Stimulated activated CD4-positive, alpha-beta T cell treated with anti-CD3 and anti-CD28 coated beads, Interleukin-4, amount 100 ng/mL, for 1 hour (primary cell): ENCODE measurements at regions not wholly inside any gene's neighbourhood (a gene's known extent, or its start where the extent isn't known, plus 50 kb on each side); places are given as distances from the start of the nearest gene placed in this dataset.
A peak's percentile ranks its signal among the peaks of the same experiment; 100 is the strongest.

Source experiments
- DNase-seq: peaks from one replicate; pipeline ENCODE4 v3.0.0-alpha.2; 2020

GRCh38 chr14:97618917-97619690 lies 821.9 kb downstream of the VRK1 start:
- DNase-seq, result no peak

GRCh38 chr14:97620066-97620465 lies 822.9 kb downstream of the VRK1 start:
- no peak for DNase-seq

GRCh38 chr14:97624985-97625384 lies 827.8 kb downstream of the VRK1 start:
- DNase-seq, result no peak

GRCh38 chr14:97625477-97625876 lies 828.3 kb downstream of the VRK1 start:
- DNase-seq, result no peak

- DNase-seq, result no peak
These were observed 828.9 kb downstream of the VRK1 start for GRCh38 chr14:97626088-97626487.

- no peak for DNase-seq
These were observed 833.1 kb downstream of the VRK1 start for GRCh38 chr14:97630249-97630648.

GRCh38 chr14:97633131-97633738 lies 836.1 kb downstream of the VRK1 start:
- no peak for DNase-seq

GRCh38 chr14:97634751-97635150 lies 837.6 kb downstream of the VRK1 start:
- peak; percentile 29 for DNase-seq

GRCh38 chr14:97638864-97639263 lies 841.7 kb downstream of the VRK1 start:
- DNase-seq, result no peak

GRCh38 chr14:97640031-97640430 lies 842.8 kb downstream of the VRK1 start:
- no peak for DNase-seq

- DNase-seq, result no peak
These were observed 844.6 kb downstream of the VRK1 start for GRCh38 chr14:97641827-97642226.

GRCh38 chr14:97642631-97643030 lies 845.4 kb downstream of the VRK1 start:
- DNase-seq, result no peak

- no peak for DNase-seq
These were observed 847.2 kb downstream of the VRK1 start for GRCh38 chr14:97644365-97644764.

GRCh38 chr14:97649752-97650151 lies 852.6 kb downstream of the VRK1 start:
- DNase-seq, result no peak

GRCh38 chr14:97655169-97655948 lies 858.2 kb downstream of the VRK1 start:
- DNase-seq, result no peak

- no peak for DNase-seq
These were observed 860.4 kb downstream of the VRK1 start for GRCh38 chr14:97657609-97658008.

GRCh38 chr14:97687944-97688630 lies 890.9 kb downstream of the VRK1 start:
- DNase-seq, result no peak

GRCh38 chr14:97688631-97689336 lies 891.6 kb downstream of the VRK1 start:
- DNase-seq, result no peak

GRCh38 chr14:97692084-97692483 lies 894.9 kb downstream of the VRK1 start:
- DNase-seq, result no peak

GRCh38 chr14:97695456-97695981 lies 898.3 kb downstream of the VRK1 start:
- no peak for DNase-seq

GRCh38 chr14:97697772-97698171 lies 900.6 kb downstream of the VRK1 start:
- no peak for DNase-seq

- no peak for DNase-seq
These were observed 901.8 kb downstream of the VRK1 start for GRCh38 chr14:97699026-97699425.
